ENCODE measurements at regions not wholly inside any gene's neighbourhood (a gene's known extent, or its start where the extent isn't known, plus 50 kb on each side); places are given as distances from the start of the nearest gene placed in this dataset.

DNA sequence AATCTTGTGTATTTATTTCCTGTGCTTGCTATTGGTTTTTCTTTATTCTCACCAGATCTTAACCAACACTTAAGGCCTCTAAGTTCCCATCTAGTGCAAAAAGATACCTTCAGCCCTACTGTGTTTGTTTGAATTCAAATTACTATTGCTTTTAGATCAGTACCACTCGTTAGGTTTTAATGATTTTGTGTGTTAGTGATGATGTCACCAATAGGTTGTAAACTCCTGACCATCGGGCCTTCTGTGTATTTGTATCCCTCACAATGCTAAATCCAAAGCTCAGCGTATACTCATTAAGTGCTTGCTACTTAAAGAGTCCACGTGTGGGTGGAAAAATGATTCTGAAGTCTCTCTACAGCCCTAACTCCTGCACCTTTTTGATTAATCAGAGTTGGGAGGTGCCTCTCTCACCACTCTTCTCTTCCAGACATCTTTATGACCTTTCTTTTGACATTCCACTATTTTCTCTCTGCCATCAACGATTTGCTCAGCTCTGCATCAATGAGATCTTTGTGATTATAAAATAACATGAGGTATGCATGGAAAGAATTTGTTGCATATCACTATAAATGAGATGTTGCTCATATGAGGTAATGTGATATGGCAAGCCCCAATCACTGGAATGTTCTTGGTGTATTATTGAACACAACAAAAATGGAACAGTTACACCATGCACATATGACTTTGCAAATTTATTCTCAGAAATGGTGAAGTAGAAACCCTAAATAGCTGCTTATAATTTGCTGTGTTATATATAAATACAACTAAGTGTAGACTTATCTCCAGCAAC, 55.1 kb upstream of the LAMA2 start:
- no peaks in the 10 kb centered on the region for H3K9me2 ChIP-seq (replicated peaks; ENCODE audit: insufficient read depth)

DNA sequence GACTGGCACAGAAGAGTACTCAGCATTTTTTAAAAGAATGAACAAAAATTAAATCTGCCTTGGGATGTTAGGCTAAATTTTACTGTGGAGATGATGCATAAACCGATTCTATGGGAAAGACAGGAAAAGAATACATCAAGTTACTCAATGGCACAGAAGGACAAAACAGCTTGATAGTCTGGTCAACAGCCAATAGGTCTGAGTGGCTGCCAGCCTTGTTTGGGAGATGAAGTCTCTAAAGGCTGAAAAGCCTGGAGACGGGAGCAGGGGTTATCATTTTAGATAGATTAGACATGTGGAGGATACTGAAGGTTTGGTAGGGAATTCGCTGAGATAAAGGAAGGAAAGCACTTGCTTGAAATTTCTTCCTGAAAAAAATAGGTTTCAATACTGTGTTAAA, 56.3 kb upstream of the LAMA2 start:
- Histone ChIP-seq H3K36me3 (replicated peaks; ENCODE audit: insufficient read depth, low read depth) (no peaks in the 10 kb centered on the region), H3K9me3 (ENCODE audit: low read depth) (no peaks in the 10 kb centered on the region), H3K4me3 (no peak overlapping the region), H3K27ac (no peak overlapping the region), H3K9me2 (replicated peaks; ENCODE audit: insufficient read depth) (no peaks in the 10 kb centered on the region), H4K20me1 (ENCODE audit: insufficient read depth, poor library complexity, severe bottlenecking) (no peaks in the 10 kb centered on the region), H3K27me3 (no peaks in the 10 kb centered on the region), H3K4me1 (ENCODE audit: insufficient read depth) (no peaks in the 10 kb centered on the region), H2AFZ (no peak overlapping the region), H3K4me2 (no peak overlapping the region), H3K79me2 (no peaks in the 10 kb centered on the region)
- 83% methylated on average over 3 of the region's 3 CpGs for WGBS (ENCODE audit: low lambda C conversion rate, missing lambda C conversion rate)
- no peak for DNase-seq (ENCODE audit: low spot score)
- TF ChIP-seq EZH2phosphoT487 (IDR thresholded peaks at IDR 0.05; ENCODE audit: low read depth, severe bottlenecking, unreplicated experiment): no peak
- TF ChIP-seq EZH2 (IDR thresholded peaks at IDR 0.05; ENCODE audit: borderline replicate concordance): no peak
- TF ChIP-seq, protein P1, sequence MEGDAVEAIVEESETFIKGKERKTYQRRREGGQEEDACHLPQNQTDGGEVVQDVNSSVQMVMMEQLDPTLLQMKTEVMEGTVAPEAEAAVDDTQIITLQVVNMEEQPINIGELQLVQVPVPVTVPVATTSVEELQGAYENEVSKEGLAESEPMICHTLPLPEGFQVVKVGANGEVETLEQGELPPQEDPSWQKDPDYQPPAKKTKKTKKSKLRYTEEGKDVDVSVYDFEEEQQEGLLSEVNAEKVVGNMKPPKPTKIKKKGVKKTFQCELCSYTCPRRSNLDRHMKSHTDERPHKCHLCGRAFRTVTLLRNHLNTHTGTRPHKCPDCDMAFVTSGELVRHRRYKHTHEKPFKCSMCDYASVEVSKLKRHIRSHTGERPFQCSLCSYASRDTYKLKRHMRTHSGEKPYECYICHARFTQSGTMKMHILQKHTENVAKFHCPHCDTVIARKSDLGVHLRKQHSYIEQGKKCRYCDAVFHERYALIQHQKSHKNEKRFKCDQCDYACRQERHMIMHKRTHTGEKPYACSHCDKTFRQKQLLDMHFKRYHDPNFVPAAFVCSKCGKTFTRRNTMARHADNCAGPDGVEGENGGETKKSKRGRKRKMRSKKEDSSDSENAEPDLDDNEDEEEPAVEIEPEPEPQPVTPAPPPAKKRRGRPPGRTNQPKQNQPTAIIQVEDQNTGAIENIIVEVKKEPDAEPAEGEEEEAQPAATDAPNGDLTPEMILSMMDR (IDR thresholded peaks at IDR 0.05; ENCODE audit: poor library complexity): no peak

More for the DNA sequence above, 55.1 kb upstream of the LAMA2 start:
- Histone ChIP-seq H3K4me2 (no peak overlapping the region), H3K4me3 (no peak overlapping the region), H4K20me1 (ENCODE audit: insufficient read depth, poor library complexity, severe bottlenecking) (no peaks in the 10 kb centered on the region), H3K4me1 (ENCODE audit: insufficient read depth) (no peaks in the 10 kb centered on the region), H2AFZ (no peak overlapping the region), H3K9me3 (ENCODE audit: low read depth) (no peaks in the 10 kb centered on the region), H3K79me2 (no peaks in the 10 kb centered on the region), H3K27me3 (no peaks in the 10 kb centered on the region), H3K27ac (no peak overlapping the region), H3K36me3 (replicated peaks; ENCODE audit: insufficient read depth, low read depth) (no peaks in the 10 kb centered on the region)
- no peak for DNase-seq (ENCODE audit: low spot score)
- WGBS (ENCODE audit: low lambda C conversion rate, missing lambda C conversion rate): 86% methylated on average over 5 of the region's 5 CpGs
- TF ChIP-seq EZH2phosphoT487 (IDR thresholded peaks at IDR 0.05; ENCODE audit: low read depth, severe bottlenecking, unreplicated experiment) (no peak), EZH2 (IDR thresholded peaks at IDR 0.05; ENCODE audit: borderline replicate concordance) (no peak)
- TF ChIP-seq, protein P1 (IDR thresholded peaks at IDR 0.05; ENCODE audit: poor library complexity): no peak

DNA sequence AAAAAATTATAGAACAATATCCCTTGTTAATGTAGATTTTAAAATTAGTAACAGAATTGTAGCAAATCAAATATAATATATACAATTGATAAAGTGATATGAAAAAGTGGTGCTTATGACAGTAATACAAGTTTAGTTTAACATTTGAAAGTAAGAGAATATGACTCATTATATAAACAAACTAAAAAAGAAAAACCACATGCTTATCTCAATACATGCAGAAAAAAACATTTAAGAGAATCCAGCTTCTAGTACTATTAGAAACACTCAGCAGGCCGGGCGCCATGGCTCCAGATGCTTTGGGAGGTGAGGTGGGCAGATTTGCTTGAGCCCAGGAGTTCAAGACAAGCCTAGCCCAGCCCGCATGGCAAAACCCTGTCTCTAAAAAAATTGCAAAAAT, 60.7 kb upstream of the LAMA2 start:
- no peaks in the 10 kb centered on the region for H4K20me1 ChIP-seq (ENCODE audit: insufficient read depth, poor library complexity, severe bottlenecking)
- DNase-seq (ENCODE audit: low spot score): no peak
- H3K27ac ChIP-seq: no peak overlapping the region
- H2AFZ ChIP-seq: no peak overlapping the region
- TF ChIP-seq EZH2 (IDR thresholded peaks at IDR 0.05; ENCODE audit: borderline replicate concordance) (no peak), EZH2phosphoT487 (IDR thresholded peaks at IDR 0.05; ENCODE audit: low read depth, severe bottlenecking, unreplicated experiment) (no peak)
- TF ChIP-seq, protein P1 (IDR thresholded peaks at IDR 0.05; ENCODE audit: poor library complexity): no peak
- H3K27me3 ChIP-seq: no peaks in the 10 kb centered on the region
- H3K79me2 ChIP-seq: no peaks in the 10 kb centered on the region
- no peaks in the 10 kb centered on the region for H3K9me2 ChIP-seq (replicated peaks; ENCODE audit: insufficient read depth)
- WGBS (ENCODE audit: low lambda C conversion rate, missing lambda C conversion rate): 79% methylated on average over 3 of the region's 3 CpGs
- no peaks in the 10 kb centered on the region for H3K36me3 ChIP-seq (replicated peaks; ENCODE audit: insufficient read depth, low read depth)
- no peaks in the 10 kb centered on the region for H3K9me3 ChIP-seq (ENCODE audit: low read depth)
- H3K4me2 ChIP-seq: no peak overlapping the region
- no peaks in the 10 kb centered on the region for H3K4me1 ChIP-seq (ENCODE audit: insufficient read depth)
- H3K4me3 ChIP-seq: no peak overlapping the region
